ENCODE measurements at regions not wholly inside any gene's neighbourhood (a gene's known extent, or its start where the extent isn't known, plus 50 kb on each side); places are given as distances from the start of the nearest gene placed in this dataset.

GRCh38 chr4:36493251-36493650 lies 211.8 kb downstream of the DTHD1 start:
- no peak for DNase-seq (ENCODE audit: low read depth in 2 of 2)

DNA sequence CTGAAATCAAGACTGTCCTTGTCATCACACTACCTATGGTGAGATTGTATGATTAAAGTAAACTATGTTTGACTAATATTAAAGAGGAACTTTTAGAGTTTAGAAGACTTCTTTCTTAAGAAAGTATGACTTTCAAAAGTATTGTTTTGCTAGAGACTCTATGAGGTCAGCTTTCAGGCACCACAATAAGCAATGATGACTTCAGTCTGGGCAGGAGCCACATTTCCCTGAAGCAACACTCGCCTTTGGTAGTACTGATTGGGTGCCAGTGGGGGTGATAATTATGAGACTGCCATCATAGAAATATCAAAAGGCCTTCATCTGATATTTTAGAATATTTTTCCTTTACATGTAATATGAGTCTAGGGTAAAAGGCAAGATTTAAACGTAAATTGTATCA lies 212.6 kb downstream of the DTHD1 start:
- DNase-seq (ENCODE audit: low read depth in 2 of 2) = no peak

DNA sequence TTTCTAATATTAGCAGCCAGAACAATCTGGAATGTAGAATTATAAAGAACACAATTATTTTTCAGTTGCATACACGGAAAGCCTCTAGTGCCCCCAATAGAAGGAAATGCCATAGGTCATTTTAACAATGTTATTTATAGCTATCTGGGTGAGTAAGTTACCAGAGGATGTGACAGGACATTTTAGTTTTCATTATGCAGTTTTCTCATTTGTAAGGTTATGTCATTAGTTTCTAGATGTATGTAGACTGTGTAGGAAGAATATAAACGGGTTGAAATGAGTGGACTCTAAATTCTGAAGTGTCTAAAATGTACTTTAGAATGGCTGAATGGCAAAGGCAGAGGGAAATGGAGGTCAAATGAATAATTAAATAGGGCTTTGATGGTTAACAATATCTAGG lies 213.3 kb downstream of the DTHD1 start:
- DNase-seq (ENCODE audit: low read depth in 2 of 2) = no peak

- no peak for DNase-seq (ENCODE audit: low read depth in 2 of 2)
These were observed 220.9 kb downstream of the DTHD1 start for GRCh38 chr4:36502350-36502749.

DNA sequence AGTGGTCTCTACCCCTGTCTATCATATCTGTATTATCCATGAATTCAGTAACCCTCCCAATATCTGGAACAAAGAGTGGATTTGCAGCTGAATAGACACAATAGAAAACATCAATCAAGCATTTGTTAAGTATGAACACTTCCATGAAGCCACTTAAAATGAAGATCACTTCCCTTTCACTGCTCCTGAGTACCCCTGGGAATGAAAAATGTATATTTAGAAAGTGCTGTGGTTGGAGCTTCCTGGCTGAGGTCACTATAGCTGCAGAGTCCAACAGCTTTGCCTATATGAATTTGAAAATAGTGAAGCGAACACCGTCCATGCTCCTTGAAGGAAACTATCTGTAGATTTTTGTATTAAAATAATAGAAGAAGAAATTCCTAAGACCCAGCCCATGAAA lies 227.0 kb downstream of the DTHD1 start:
- DNase-seq (ENCODE audit: low read depth in 2 of 2) = no peak

DNA sequence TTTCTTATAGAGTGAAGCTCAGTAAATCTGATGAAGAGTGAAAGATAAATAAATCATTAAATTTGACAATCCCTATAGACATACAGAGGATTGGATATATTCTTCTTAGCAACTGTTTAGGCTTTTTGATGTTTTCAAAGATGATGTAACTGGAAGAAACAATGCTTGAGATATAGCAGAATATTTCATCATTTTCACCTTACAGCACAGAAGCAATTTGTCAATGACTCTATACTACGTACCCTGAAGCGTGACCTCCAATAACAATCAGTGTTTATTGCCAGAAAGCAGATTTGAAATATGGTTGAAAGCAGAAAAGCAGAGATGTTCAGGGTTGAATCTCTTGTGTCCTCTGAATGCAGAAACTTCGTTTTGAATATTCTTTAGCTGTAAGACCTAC lies 228.4 kb downstream of the DTHD1 start:
- no peak for DNase-seq (ENCODE audit: low read depth in 2 of 2)

GRCh38 chr4:36511785-36512184 lies 230.4 kb downstream of the DTHD1 start:
- DNase-seq (ENCODE audit: low read depth in 2 of 2) = no peak

GRCh38 chr4:36516522-36517095 lies 235.2 kb downstream of the DTHD1 start:
- no peak for DNase-seq (ENCODE audit: low read depth in 2 of 2)

DNA sequence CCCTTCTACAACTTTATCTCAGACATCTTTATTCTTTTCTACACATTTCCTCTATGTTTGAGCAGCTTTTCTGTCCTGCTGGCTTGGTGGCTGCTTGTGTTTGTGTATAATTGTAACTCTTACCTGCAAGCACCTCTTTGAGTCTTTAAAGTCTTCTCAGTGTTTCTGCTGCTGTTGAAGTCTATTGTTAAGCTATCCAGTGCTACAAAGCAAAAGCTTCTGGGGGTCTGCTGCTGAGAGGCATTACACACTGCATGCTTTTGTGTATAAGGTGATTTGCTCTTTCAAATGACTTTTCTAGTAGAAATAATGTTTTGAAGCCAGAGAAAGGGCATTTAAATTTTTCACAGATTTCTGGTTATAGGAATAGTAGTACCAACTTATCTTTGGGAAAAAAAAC lies 241.8 kb downstream of the DTHD1 start:
- no peak for DNase-seq (ENCODE audit: low read depth in 2 of 2)

DNA sequence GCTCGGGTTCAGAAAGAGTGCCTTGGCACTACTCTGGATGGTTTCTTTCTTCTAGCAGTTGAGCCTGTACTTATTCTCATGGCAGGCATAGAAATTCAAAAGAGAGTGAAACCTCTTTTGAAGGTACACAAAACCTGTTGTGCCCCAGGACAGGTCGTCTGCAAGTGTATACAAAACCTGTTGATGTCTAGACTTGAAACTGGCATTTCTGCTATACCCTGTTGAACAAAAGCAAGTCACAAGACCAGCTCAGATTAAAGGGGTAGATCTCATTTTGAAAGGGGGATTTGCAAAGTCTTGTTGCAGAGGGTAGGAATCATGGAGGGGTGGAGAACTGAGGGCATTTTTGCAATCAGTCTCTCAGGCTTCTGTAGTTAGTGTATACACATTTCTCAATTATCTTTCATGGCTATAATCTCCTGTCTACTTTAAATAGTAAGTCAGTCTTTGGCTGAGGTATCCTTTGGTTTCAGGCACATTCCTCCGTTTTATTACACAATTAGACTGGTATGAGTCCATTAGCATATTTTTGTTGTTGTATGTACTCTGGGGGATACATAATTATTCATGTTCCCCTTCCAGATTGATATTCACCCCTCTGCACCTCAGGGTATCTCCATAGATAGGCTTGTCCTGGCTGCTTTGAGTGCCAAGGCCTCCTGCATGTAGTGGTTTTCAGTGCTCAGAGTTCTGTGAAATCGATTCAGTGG lies 251.4 kb downstream of the DTHD1 start:
- no peak for DNase-seq (ENCODE audit: low read depth in 2 of 2)

GRCh38 chr4:36533944-36534343 lies 252.5 kb downstream of the DTHD1 start:
- DNase-seq (ENCODE audit: low read depth in 2 of 2) = no peak

DNA sequence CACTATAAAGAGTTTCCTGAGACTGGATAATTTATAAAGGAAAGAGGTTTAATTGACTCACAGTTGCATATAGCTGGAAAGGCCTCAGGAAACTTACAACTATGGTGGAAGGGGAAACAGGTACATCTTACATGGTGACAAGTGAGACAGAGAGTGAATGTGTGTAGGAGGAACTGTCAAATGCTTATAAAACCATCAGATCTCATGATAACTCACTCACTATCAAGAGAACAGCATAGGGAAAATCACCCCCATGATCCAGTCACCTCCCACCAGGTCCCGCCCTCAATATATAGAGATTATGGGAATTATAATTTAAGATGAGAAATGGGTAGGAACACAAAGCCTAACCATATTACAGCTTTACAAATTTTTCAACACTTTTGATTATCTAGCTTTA lies 266.0 kb downstream of the DTHD1 start:
- no peak for DNase-seq (ENCODE audit: low read depth in 2 of 2)

DNA sequence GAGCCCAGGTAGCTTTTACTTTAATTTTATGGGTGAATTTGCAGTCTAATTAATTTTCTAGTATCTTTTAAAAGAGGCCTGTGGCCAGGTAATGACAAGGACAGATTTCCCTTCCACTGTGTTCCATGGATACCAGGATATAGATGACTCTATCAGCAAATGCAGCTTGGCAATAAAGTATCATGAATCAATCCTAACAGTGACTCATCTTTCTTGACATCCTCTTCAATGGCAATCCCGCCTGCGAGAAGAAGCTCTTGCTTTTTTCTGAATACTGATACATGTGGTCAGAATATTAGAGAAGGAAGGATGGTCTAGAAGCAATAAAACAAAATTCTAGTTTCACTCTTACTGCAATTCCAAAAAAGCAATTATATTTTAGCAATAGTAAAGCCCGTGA lies 267.8 kb downstream of the DTHD1 start:
- no peak for DNase-seq (ENCODE audit: low read depth in 2 of 2)

- no peak for DNase-seq (ENCODE audit: low read depth in 2 of 2)
These were observed 268.6 kb downstream of the DTHD1 start for GRCh38 chr4:36549992-36550391.

GRCh38 chr4:36551697-36552214 lies 270.3 kb downstream of the DTHD1 start:
- no peak for DNase-seq (ENCODE audit: low read depth in 2 of 2)

DNA sequence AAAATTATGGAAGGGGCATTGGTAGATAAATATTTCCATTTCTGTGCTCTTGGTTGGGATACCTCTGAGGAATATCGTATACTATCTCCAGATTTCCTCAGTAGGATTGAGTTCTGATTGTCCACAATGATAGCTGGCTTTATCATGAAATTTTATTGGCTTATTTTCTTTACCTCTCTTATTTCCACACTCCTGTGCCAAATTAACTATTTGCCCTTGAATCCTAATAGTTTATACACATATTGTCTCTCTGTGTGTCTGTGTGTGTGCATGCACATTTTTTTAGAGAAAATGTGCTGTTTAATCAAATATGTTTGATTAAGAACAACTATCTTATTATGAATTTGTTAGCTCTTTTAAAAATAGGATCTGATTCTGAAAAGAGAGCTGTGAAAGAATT lies 271.6 kb downstream of the DTHD1 start:
- DNase-seq (ENCODE audit: low read depth in 2 of 2) = no peak

GRCh38 chr4:36553453-36553852 lies 272.0 kb downstream of the DTHD1 start:
- no peak for DNase-seq (ENCODE audit: low read depth in 2 of 2)

- no peak for DNase-seq (ENCODE audit: low read depth in 2 of 2)
These were observed 275.6 kb downstream of the DTHD1 start for GRCh38 chr4:36556984-36557383.

DNA sequence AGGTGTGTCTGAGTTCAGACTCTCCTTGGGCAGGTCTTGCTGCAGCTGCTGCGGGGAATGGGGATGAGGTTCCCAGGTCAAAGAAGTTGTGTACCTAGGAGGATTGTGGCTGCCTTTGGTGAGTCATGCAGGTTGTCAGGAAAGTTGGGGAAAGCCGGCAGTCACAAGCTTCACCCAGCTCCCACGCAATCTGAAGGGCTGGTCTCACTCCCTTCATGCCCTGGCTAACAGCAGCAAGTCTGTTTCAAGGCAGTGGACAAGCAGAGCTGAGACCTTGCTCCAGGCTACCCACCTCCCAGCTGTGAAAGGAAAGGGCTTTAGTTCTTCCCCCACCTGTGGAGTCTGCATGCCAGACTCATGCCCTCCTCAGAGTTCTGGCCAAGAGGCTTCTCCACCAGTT lies 287.2 kb downstream of the DTHD1 start:
- DNase-seq (ENCODE audit: low read depth in 2 of 2) = no peak

DNA sequence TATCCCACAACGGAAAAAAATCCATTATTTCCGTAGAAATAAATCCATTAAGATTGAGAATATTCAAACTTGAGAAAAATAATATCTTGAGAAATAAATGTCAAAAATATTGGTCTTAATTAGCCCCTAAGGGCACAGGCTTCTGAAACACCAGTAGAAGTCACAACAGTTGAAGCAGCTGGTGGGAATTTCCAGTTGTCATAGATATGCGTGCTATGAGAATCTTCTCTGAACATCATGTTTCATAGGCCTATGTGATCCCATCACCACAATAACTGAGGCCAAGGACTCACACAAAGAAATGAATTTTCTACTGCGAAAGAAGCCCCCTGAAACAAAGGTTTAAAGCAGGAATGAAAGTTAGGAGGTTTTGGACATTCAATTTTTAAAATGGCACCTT lies 292.0 kb downstream of the DTHD1 start:
- DNase-seq (ENCODE audit: low read depth in 2 of 2) = no peak

DNA sequence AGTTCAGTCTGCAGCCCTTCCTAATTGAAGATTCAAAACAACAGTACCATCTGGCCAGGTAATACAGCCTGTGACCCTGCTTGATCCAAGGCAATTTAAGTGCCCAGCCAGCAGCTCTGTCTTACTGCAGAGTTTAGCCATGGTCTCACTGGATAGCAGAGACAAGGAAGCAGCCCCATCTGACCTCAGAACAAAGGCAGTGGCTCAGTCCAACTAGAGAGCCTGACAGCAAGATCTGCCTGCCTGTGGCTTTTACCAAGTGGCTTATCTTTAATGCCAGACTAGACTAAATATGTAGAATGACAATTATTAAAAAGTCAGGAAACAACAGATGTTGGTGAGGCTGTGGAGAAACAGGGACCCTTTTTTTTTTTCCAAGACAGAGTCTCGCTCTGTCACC lies 293.4 kb downstream of the DTHD1 start:
- DNase-seq (ENCODE audit: low read depth in 2 of 2) = no peak

DNA sequence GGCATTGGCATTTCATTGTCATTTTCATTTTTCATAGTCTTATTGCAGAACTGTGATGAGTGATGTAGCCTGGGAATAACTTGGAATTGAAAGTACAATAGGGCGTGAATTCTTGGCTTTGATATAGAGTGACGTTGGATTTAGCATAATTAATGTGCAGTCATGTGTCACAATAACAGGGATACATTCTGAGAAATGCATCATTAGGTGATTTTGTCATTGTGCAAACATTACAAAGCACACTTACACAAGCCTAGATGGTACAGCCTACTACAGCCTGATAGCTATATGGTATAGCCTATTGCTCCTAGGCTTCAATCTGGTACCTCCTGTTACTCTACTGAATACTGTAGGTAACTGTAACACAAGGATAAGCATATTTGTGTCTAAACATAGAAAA lies 300.8 kb downstream of the DTHD1 start:
- no peak for DNase-seq (ENCODE audit: low read depth in 2 of 2)

GRCh38 chr4:36587909-36588472 lies 306.6 kb downstream of the DTHD1 start:
- no peak for DNase-seq (ENCODE audit: low read depth in 2 of 2)

Data from fibroblast of skin of left biceps (primary cell).